ENCODE measurements at regions not wholly inside any gene's neighbourhood (a gene's known extent, or its start where the extent isn't known, plus 50 kb on each side); places are given as distances from the start of the nearest gene placed in this dataset.

GRCh38 chr2:128621074-128621473, 302.4 kb upstream of the HS6ST1 start:
- Histone ChIP-seq H3K27me3 (ENCODE audit: insufficient read depth, low read length) (no peaks in the 10 kb centered on the region), H3K4me3 (ENCODE audit: low read length) (no peak overlapping the region), H3K36me3 (ENCODE audit: insufficient read depth, low read length) (no peaks in the 10 kb centered on the region), H3K4me1 (ENCODE audit: insufficient read depth, low read length) (no peaks in the 10 kb centered on the region), H2AFZ (ENCODE audit: low read depth, low read length) (no peak overlapping the region), H3K9me3 (ENCODE audit: low read length) (peaks cover 2% of the 10 kb centered on the region)

- Histone ChIP-seq H3K9me3 (ENCODE audit: low read length) (no peaks in the 10 kb centered on the region), H3K4me3 (ENCODE audit: low read length) (no peak overlapping the region), H2AFZ (ENCODE audit: low read depth, low read length) (no peak overlapping the region), H3K27me3 (ENCODE audit: insufficient read depth, low read length) (no peaks in the 10 kb centered on the region), H3K36me3 (ENCODE audit: insufficient read depth, low read length) (no peaks in the 10 kb centered on the region), H3K4me1 (ENCODE audit: insufficient read depth, low read length) (no peaks in the 10 kb centered on the region)
These were observed 303.7 kb upstream of the HS6ST1 start for GRCh38 chr2:128622371-128622770.

- H3K27me3 ChIP-seq (ENCODE audit: insufficient read depth, low read length), result no peaks in the 10 kb centered on the region
- H3K4me1 ChIP-seq (ENCODE audit: insufficient read depth, low read length), result no peaks in the 10 kb centered on the region
- H3K36me3 ChIP-seq (ENCODE audit: insufficient read depth, low read length), result no peaks in the 10 kb centered on the region
- no peaks in the 10 kb centered on the region for H3K9me3 ChIP-seq (ENCODE audit: low read length)
- H3K4me3 ChIP-seq (ENCODE audit: low read length), result no peak overlapping the region
- H2AFZ ChIP-seq (ENCODE audit: low read depth, low read length), result no peak overlapping the region
These were observed 304.4 kb upstream of the HS6ST1 start for GRCh38 chr2:128622955-128623620.

DNA sequence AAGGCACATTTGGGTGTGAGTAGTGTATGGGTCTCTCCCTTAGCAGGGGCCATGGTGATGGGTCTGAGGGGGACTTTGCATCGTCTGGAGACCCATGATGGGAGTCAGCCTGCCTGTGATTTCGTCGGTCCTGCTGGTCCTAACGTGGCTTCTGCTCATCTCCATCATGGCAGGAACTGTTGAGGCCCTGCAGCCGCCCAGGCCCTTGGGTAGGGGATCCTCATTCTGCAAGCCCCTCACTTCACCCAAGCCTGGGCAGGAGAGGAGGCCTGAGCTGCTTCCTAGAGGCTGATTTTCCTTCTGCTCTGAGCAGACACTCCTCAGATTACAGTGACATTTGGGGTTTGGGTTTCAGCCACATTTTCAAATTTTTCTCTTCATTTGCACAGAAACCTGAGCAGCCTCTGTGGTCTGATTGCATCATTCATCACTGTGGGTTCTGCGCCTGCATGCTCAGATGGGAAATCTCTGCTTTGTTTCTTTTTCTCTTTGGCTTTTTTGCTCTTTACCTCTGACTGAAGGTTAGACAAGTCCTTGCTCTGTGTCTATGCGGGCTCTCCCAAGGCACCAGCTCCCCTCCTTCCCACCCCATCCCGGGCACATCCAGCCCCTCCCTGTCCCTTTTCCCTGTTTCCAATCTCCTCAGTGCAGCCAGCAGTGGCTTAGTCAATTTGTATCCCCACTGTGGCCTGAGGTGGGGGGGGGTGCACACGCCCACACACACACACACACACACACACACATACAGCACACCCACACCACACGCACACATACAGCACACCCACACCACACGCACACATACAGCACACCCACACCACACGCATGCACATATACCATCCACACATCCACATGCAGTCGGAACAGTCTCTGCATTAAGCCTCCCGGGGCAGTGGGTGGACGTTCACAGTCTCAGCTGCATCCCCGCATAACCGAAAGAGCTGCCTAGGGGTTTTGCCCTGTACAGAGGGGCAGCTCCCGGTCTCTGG, 305.4 kb upstream of the HS6ST1 start:
- H3K36me3 ChIP-seq (ENCODE audit: insufficient read depth, low read length), result no peaks in the 10 kb centered on the region
- no peak overlapping the region for H3K4me3 ChIP-seq (ENCODE audit: low read length)
- no peak overlapping the region for H2AFZ ChIP-seq (ENCODE audit: low read depth, low read length)
- no peaks in the 10 kb centered on the region for H3K9me3 ChIP-seq (ENCODE audit: low read length)
- no peaks in the 10 kb centered on the region for H3K4me1 ChIP-seq (ENCODE audit: insufficient read depth, low read length)
- H3K27me3 ChIP-seq (ENCODE audit: insufficient read depth, low read length), result no peaks in the 10 kb centered on the region

GRCh38 chr2:128624956-128625355, 306.3 kb upstream of the HS6ST1 start:
- no peak overlapping the region for H3K4me3 ChIP-seq (ENCODE audit: low read length)
- no peaks in the 10 kb centered on the region for H3K27me3 ChIP-seq (ENCODE audit: insufficient read depth, low read length)
- no peaks in the 10 kb centered on the region for H3K4me1 ChIP-seq (ENCODE audit: insufficient read depth, low read length)
- no peak overlapping the region for H2AFZ ChIP-seq (ENCODE audit: low read depth, low read length)
- H3K9me3 ChIP-seq (ENCODE audit: low read length), result no peaks in the 10 kb centered on the region
- no peaks in the 10 kb centered on the region for H3K36me3 ChIP-seq (ENCODE audit: insufficient read depth, low read length)

DNA sequence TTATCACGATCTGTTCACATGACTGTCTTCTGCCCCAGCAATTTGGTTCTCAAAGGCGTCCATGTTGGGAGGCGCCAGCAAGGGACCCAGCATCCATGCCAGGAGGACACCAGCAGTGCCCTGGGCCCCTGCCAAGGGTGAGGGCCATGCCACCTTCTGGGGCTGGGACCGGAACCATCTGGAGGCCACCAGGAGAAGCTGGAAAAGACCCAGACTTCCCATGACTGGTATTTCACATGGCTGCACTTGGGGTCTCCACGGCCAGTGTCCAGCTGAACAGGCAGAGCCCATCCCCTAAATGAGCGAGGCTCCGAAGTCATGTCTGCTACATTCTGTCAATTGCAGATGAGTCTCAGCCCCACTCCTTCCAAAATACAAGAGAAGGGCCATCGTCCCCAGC, 306.8 kb upstream of the HS6ST1 start:
- Histone ChIP-seq H3K27me3 (ENCODE audit: insufficient read depth, low read length) (no peaks in the 10 kb centered on the region), H3K9me3 (ENCODE audit: low read length) (no peaks in the 10 kb centered on the region), H3K4me1 (ENCODE audit: insufficient read depth, low read length) (no peaks in the 10 kb centered on the region), H3K4me3 (ENCODE audit: low read length) (no peak overlapping the region), H3K36me3 (ENCODE audit: insufficient read depth, low read length) (no peaks in the 10 kb centered on the region), H2AFZ (ENCODE audit: low read depth, low read length) (no peak overlapping the region)

GRCh38 chr2:128625963-128626759, 307.5 kb upstream of the HS6ST1 start:
- H3K36me3 ChIP-seq (ENCODE audit: insufficient read depth, low read length), result no peaks in the 10 kb centered on the region
- H2AFZ ChIP-seq (ENCODE audit: low read depth, low read length), result no peak overlapping the region
- H3K27me3 ChIP-seq (ENCODE audit: insufficient read depth, low read length), result no peaks in the 10 kb centered on the region
- no peak overlapping the region for H3K4me3 ChIP-seq (ENCODE audit: low read length)
- no peaks in the 10 kb centered on the region for H3K9me3 ChIP-seq (ENCODE audit: low read length)
- peaks cover under 1% of the 10 kb centered on the region for H3K4me1 ChIP-seq (ENCODE audit: insufficient read depth, low read length)

- Histone ChIP-seq H2AFZ (ENCODE audit: low read depth, low read length) (no peak overlapping the region), H3K4me1 (ENCODE audit: insufficient read depth, low read length) (peaks cover 9% of the 10 kb centered on the region), H3K4me3 (ENCODE audit: low read length) (no peak overlapping the region), H3K9me3 (ENCODE audit: low read length) (no peaks in the 10 kb centered on the region), H3K27me3 (ENCODE audit: insufficient read depth, low read length) (no peaks in the 10 kb centered on the region), H3K36me3 (ENCODE audit: insufficient read depth, low read length) (no peaks in the 10 kb centered on the region)
These were observed 308.3 kb upstream of the HS6ST1 start for GRCh38 chr2:128626760-128627511.

GRCh38 chr2:128628206-128628605, 309.5 kb upstream of the HS6ST1 start:
- Histone ChIP-seq H3K27me3 (ENCODE audit: insufficient read depth, low read length) (no peaks in the 10 kb centered on the region), H3K9me3 (ENCODE audit: low read length) (no peaks in the 10 kb centered on the region), H2AFZ (ENCODE audit: low read depth, low read length) (no peak overlapping the region), H3K4me1 (ENCODE audit: insufficient read depth, low read length) (peaks cover 21% of the 10 kb centered on the region), H3K4me3 (ENCODE audit: low read length) (no peak overlapping the region), H3K36me3 (ENCODE audit: insufficient read depth, low read length) (no peaks in the 10 kb centered on the region)

- peaks cover 28% of the 10 kb centered on the region for H3K4me1 ChIP-seq (ENCODE audit: insufficient read depth, low read length)
- H3K27me3 ChIP-seq (ENCODE audit: insufficient read depth, low read length), result no peaks in the 10 kb centered on the region
- no peaks in the 10 kb centered on the region for H3K36me3 ChIP-seq (ENCODE audit: insufficient read depth, low read length)
- no peaks in the 10 kb centered on the region for H3K9me3 ChIP-seq (ENCODE audit: low read length)
- no peak overlapping the region for H2AFZ ChIP-seq (ENCODE audit: low read depth, low read length)
- H3K4me3 ChIP-seq (ENCODE audit: low read length), result no peak overlapping the region
These were observed 310.3 kb upstream of the HS6ST1 start for GRCh38 chr2:128628996-128629395.

DNA sequence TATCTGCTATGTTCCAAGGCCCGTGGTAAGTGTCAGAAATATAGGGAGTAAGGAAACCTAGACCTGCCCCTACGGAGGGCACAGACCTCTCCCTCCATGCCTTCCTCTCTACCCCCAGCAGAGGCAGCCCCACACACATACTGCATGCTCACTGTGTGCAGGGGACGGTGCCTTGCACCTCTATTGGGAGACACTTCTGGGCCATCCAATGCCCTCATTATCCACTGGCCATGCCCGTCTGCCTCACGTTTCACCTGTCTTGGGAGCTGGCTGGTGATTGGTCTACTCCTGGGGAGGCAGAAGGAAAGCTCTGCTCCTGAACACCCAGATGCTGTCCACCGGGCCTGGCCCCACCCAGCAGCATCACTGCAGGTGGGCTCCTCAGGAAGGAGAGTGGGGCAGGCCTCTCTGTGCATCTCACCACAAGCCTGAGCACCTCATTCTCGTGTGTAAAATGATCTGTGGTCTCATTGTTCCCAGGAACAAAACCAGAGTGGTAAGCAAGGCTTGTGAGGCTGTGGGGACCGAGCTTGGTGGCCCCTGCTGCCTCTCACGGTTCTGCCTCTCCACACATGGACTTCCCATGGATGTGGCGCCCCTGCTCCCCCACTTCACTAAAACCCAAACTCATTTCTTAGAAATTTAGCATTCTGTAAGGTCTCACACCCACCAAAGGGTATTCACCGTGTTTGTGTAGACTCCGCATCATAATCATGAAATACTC, 312.5 kb upstream of the HS6ST1 start:
- Histone ChIP-seq H2AFZ (ENCODE audit: low read depth, low read length) (no peak overlapping the region), H3K36me3 (ENCODE audit: insufficient read depth, low read length) (no peaks in the 10 kb centered on the region), H3K4me3 (ENCODE audit: low read length) (no peak overlapping the region), H3K4me1 (ENCODE audit: insufficient read depth, low read length) (peaks cover 28% of the 10 kb centered on the region), H3K9me3 (ENCODE audit: low read length) (no peaks in the 10 kb centered on the region), H3K27me3 (ENCODE audit: insufficient read depth, low read length) (no peaks in the 10 kb centered on the region)
